ENCODE measurements at regions not wholly inside any gene's neighbourhood (a gene's known extent, or its start where the extent isn't known, plus 50 kb on each side); places are given as distances from the start of the nearest gene placed in this dataset.
A peak's percentile ranks its signal among the peaks of the same experiment; 100 is the strongest.
"Not testable (repeated sequence)": the region's sequence is repeated elsewhere in the genome, so short reads cannot be mapped to it uniquely, and the experiment has no call there.

DNA sequence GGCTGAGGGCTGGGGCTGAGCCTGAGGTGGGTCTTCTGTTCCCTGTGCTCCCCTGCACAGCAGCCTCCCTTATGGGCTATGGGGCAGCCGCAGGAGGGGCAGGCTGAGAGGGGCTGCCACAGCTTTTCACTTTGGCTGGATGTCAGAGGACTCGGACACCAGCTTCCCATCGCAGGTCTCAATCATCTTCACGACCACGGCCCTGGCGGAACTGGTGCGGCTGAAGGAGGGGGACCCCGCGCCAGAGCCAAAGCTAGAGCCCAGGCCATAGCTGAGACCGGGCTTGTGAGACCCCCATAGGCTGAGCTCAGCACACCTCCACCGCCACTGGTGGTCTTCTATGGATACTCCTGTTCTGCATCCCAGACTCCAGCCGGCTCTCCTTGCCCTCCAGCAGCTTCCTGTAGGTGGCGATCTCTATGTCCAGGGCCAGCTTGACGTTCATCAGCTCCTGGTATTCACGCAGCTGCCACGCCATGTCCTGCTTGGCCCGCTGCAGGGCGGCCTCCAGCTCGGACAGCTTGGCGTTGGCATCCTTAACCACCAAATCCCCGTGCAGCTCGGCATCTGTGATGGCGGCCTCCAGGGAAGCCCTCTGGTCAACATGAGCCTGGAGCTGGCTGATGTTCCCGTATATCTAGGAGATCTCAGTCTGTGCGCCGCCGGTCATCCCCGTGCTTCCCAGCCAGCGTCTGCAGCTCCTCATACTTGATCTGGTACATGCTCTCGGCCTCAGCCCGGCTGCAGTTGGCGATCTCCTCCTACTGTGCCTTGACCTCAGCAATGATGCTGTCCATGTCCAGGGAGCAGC, 181.7 kb upstream of the SYNPR start:
- no peak for DNase-seq (ENCODE audit: low spot score)

- no peak for DNase-seq (ENCODE audit: low spot score)
Observed at GRCh38 chr3:63097396-63097795, 180.7 kb upstream of the SYNPR start.

GRCh38 chr3:63116922-63117321, 161.2 kb upstream of the SYNPR start:
- DNase-seq (ENCODE audit: low spot score): no peak

DNA sequence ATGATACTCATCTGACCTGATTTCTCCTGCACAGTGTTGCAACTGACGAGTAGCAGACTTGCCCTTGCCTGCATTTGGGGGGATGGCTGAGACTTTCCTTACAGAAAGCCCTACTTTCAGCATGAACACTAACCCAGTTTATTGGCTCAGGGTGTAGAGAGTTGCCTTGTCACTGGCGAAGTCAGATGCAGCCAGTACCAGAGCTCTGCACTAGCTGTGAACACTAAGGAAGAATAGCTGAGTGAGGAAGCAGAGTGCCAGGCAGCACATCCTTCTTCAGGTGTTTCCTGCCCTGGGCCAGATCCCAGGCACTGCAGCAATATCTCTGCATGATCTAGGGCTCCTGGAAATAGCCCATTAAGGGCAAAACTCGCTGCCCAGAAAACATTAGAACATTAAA, 154.0 kb upstream of the SYNPR start:
- DNase-seq (ENCODE audit: low spot score): no peak

DNA sequence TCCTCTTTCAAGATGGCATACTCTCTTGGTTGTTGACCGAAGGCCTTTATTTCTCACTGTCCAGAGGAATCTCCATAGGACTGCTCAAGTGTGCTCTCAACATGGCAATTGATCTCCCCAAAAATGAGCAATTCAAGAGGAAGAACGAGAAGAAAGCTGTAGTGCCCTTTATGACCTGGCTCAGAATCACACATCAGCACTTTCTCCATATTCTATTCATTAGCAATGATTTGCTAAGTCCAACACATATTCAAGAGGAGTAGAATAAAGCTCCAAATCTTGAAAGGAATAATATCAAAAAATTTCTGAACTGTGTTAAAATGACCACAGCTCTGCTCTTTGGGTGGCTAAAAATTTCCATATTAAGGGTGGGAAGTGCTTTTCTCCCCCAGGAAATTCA, 151.6 kb upstream of the SYNPR start:
- no peak for DNase-seq (ENCODE audit: low spot score)

- DNase-seq (ENCODE audit: low spot score): no peak
Observed at GRCh38 chr3:63128380-63128779, 149.7 kb upstream of the SYNPR start.

- no peak for DNase-seq (ENCODE audit: low spot score)
Observed at GRCh38 chr3:63130625-63131024, 147.5 kb upstream of the SYNPR start.

DNA sequence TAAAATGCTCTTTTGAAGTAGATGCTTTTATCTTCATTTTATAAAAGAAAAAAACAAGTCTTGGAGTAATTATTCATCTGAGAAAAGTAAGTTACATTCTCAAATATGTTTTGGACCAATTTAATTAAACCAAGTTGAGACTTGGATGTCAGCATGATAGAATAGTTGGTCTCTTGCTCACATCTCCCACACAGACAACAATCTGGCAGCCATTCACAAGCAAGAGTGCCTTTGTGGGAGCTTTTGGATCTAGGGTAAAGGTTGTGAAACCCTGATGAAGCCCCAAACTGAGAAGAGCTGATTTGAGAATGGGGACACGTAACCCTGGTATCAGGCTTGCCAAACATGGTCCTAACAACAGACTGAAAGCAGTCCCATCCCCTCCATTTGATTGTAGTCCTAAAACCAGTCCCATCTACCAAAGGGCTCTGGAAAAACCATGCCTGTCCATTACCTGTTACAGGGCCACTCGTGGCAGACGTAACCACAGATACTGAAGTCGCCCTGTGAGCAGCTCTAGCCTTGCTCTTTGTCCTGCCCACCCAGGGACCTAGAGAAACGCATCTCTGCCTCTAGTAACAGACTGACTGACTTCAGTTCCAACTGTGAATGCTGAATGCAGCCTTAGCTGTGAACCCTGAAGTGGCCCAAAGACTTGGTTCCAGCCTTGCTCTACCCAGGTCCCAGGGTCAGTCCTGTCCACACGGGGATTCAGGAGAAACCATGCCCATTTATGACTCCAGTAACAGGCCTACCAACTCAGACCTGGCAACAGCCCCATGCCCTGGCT, 145.5 kb upstream of the SYNPR start:
- DNase-seq (ENCODE audit: low spot score): no peak

DNA sequence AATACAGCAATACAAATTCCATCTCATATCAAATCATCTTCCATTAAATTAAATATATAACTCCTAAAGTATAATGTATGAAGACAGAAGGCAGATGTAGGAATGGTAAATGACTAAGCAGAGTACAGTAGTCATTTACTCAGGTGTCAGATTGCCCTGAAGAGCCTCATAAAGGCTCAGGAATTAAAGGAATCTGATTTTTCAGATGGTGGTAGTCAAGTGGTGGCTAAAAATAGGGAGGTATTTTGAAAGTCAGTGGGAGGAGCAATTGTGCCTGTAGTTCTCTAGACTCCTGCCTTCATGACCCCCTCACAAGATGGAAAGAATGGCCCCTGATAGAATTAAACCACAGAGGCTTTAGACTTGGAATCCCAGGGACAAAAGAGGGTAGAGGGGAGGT, 142.7 kb upstream of the SYNPR start:
- DNase-seq (ENCODE audit: low spot score): no peak

GRCh38 chr3:63136249-63136648, 141.9 kb upstream of the SYNPR start:
- not testable (repeated sequence) for DNase-seq (ENCODE audit: low spot score)

DNA sequence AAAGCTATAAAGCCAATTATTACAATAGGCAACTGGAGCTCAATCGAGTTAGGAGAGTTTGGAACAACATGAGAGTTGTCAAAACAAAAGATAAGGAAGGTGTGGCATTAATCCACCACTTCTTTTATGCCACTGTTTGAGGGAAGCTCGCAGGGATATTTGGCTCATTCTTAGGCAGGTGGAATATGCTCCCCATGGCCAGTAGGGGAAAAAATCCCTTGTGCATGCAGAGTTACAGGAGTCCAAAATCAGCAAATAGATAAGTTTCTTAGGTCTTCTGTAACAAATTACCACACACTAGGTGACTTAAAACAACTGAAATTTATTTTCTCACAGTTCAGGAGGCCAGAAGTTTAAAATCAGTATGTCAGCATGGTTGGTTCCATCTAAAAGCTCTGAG, 135.4 kb upstream of the SYNPR start:
- DNase-seq (ENCODE audit: low spot score): no peak

DNA sequence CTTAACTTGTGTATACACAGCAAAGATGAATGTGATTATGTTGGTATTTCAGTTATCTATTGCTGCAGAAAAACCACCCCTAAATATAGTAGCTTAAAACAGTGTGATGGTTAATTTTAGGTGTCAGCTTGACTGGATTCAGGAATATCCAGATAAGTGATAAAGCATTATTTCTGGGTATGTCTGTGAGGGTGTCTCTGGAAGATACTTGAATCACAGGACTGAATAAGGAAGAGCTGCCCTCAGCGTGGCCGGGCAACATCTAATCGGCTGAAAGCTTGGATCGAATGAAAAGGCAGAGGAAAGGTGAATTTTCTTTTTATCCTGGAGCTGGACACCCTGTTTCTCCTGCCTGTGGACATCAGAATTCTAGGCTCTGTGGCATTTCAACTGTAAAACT, 132.0 kb upstream of the SYNPR start:
- DNase-seq (ENCODE audit: low spot score): no peak

- DNase-seq (ENCODE audit: low spot score): no peak
Observed at GRCh38 chr3:63150880-63151279, 127.2 kb upstream of the SYNPR start.

- no peak for DNase-seq (ENCODE audit: low spot score)
Observed at GRCh38 chr3:63151897-63152296, 126.2 kb upstream of the SYNPR start.

GRCh38 chr3:63159764-63160163, 118.3 kb upstream of the SYNPR start:
- no peak for DNase-seq (ENCODE audit: low spot score)

DNA sequence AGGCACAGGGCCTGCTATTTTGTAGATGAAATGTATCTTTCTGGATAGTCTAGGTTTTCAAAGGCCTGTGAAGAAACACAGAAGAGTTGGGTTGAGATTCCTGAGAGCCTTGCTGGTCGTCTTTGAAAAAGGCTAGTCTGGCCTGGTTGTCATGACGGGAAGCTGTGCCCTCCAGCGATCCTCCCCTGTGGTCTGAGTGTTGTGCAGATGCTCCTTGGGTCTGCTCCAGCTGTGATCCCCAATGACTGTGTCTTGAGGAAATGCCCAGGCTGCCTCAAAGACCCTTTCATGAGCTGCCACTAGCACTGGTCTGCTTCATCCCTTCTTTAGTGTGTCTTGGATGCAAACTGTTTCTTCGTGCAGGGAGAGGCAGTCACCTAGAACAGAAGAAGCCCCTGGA, 111.0 kb upstream of the SYNPR start:
- DNase-seq (ENCODE audit: low spot score): no peak

- DNase-seq (ENCODE audit: low spot score): no peak
Observed at GRCh38 chr3:63168179-63168578, 109.9 kb upstream of the SYNPR start.

GRCh38 chr3:63179862-63180522, 98.1 kb upstream of the SYNPR start:
- no peak for DNase-seq (ENCODE audit: low spot score)

DNA sequence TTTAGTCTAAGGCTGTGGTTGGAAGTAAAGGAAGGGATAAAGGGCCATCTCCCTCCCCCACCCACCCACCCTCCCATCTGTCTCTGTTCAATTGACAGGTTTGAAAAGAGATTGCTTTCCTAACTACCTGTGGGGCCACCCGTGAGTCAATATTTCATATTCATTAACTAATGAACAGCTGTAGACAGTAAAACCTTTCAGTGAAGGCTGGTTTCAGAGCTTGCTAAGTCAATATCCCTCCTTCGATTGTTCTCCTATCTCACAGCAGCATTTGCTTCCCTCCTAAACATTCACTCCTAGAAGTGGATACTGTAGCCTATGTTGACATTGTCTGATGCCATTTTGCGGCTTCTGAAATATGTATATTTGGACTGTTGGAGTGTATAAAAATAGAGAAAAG, 85.9 kb upstream of the SYNPR start:
- DNase-seq (ENCODE audit: low spot score): no peak

GRCh38 chr3:63193647-63194046, 84.5 kb upstream of the SYNPR start:
- DNase-seq (ENCODE audit: low spot score): peak; percentile 60

DNA sequence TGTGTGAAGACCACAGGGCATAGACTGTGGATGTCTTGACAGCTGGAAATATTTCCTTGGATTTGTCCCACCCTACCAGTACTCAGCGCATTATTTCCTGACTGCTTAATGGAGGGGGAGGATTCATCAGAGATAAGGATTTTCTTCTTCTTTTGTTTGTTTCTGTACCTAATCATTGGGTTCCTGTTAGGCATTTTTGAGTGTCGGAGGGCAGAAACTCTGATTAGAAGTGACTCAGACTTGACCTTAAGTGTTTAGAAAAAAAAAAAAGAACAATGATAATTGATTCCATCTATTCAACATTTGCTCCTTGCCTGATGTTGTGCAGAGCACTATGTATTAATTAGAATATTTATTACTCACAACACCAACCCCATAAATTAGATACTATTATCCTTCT, 78.5 kb upstream of the SYNPR start:
- DNase-seq (ENCODE audit: low spot score): no peak

- DNase-seq (ENCODE audit: low spot score): no peak
Observed at GRCh38 chr3:63202529-63202928, 75.6 kb upstream of the SYNPR start.

GRCh38 chr3:63207066-63207590, 71.0 kb upstream of the SYNPR start:
- DNase-seq (ENCODE audit: low spot score): no peak

Measured in cerebellar cortex (tissue), 1 donor.